HG03565 (cell line): ENCODE measurements at regions not wholly inside any gene's neighbourhood (a gene's known extent, or its start where the extent isn't known, plus 50 kb on each side); places are given as distances from the start of the nearest gene placed in this dataset.

ENCODE experiments used
- ATAC-seq: cut with Tn5 transposase; IDR thresholded peaks from one replicate; pipeline ENCODE4 v1.9.1; 2021; ENCODE audit warnings: mild to moderate bottlenecking, moderate library complexity; ENCODE audit not compliant: unreplicated experiment

DNA sequence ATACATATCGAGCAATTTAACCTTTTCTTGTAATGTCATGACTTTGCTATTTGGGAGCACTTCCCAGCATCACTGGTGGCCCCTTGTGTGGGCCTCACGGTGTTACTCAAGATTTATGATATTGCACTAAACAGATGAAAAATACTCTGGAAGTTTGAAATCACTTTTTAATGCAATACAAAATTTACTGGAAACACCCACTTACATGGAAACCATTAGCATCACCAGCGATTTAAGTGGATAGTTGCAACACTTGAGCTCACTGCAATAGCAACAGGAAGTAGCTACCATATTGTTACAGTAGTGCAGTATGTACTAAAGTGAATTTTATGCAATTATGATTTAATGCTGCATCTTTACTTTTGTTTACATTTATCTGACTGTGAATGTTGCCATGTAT is 184.4 kb downstream of the MDFIC start:
- no peak for ATAC-seq

DNA sequence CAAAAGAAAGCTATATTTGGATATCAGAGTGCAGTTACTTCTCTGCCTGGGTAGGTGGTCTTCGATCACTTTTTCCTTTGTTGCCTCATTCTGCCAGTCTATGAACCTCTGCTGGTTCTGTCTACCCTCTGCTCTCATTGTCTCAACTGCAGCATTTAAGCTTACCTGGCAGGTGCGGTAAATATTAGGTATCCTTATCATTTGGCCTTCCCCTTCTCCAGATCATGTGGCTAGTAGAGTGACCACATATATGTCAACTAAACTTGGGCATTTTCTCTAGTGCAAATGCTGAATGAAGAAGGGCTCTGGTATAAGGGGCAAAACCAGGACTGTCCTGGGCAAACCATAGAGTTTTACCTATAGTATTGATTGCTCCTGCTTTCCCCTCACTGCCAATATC is 180.8 kb downstream of the MDFIC start:
- ATAC-seq, result no peak

DNA sequence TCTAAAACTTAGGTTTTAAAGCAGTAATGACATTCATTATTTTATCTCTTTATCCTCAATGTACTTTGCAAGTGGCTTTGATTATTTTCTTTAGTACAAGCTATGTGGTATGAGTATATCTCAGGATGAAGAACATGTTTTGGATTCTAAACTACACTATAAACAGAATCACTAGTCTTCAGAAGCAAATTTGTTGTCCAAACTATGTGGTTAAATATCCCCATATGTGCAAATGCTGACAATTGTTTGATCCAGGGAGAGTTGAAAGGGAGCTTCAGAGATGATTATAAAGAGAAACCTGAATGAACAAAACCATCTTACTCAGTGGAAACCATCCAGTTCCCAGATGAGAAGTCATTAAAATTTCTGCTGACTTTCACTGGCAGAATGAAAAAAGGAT is 179.3 kb downstream of the MDFIC start:
- ATAC-seq, result no peak

DNA sequence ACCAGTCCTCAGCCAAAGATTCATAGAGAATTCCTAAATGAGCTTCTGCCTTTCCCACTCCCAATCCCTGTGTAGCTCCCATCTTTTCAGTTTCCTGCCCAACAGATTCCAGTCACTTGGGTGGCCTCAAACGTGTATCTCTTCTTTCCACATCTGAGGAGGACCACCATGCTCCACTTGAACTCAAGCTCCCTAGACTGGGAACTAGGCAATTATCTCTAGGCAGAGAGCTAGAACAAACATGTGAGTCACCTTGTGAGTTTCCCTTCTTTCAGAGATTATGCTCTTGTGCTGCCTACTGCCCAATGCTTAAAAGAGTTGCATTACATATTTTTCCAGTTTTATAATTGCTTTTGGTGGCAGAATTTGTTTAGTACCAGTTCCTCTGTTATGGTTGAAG is 178.0 kb downstream of the MDFIC start:
- ATAC-seq, result no peak

DNA sequence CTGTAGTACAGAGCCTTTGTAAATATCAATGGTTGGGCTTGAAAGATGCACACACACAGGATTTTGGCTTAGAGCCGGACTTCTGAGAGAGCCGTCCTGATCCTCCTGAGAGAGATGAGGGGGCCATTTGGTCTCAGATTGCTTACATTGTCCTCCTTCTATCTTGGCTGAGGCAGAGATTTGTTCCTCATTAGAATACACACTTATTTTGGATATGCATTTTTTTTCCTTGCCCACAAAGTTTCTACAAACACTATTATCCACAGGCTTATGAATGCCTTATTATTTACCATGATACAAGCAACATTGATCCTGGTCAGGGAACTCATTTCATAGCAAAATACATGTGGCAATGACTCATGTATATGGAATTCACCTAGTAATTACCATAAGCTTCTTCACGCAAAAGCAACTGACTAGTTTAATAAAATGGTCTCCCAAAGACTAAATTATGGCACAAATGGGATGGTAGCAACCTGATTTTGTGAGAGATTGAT is 175.3 kb downstream of the MDFIC start:
- no peak for ATAC-seq

DNA sequence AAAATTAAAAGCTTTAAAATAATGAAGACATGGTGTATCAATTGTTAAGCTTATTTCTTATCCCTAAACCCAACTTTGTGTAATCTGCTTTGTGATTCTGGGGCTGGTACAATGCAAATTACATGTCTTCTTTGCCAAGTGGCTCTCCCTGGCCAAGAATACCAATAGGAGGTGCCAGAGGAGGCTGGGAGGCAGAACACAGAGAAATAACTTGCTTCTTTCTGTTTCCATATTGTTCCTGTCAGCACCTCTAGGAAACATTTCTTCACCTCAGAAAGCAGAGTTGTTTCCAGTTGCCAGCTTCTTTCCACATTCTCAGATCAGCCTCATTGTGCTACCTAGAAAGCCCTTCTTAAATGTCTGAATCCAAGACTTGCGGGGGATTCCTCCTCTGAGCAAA is 174.4 kb downstream of the MDFIC start:
- no peak for ATAC-seq

DNA sequence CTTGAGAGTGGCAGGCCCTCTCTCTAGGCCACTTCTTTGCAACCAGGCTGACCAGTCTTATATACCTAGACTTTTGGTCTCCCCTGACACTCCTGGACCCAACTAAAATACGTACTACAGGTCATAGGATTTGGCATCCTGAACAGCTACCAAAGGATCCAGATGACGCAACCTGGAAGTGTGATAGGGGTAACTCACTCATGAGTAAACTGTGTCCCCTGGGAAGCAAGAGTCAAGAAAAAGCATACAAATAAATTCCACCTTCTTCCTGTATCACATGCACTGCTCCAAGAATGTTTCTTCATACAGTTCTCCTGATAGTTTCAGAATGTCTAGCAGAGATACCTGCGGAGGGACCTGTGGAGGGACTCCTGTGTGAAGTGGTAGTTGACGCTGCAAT is 172.3 kb downstream of the MDFIC start:
- no peak for ATAC-seq

DNA sequence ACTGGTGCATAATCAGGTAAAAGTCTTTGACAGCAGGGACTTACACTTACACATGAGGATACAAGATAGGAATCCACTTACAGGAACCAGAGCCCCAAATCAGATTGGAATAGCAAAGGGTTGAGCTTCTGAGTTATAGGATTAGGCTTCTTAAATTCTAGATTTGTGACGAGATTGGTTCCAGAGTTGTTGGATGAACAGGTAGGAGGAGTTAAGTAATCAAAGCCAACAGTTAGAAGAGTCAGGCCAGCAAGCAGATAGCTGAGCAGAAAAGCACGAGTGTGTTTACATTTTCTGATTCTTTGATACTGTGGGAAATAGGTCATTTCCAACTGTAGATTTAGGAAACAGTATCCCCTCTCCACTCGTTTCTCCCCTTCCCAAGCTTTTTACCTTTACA is 167.0 kb downstream of the MDFIC start:
- no peak for ATAC-seq

DNA sequence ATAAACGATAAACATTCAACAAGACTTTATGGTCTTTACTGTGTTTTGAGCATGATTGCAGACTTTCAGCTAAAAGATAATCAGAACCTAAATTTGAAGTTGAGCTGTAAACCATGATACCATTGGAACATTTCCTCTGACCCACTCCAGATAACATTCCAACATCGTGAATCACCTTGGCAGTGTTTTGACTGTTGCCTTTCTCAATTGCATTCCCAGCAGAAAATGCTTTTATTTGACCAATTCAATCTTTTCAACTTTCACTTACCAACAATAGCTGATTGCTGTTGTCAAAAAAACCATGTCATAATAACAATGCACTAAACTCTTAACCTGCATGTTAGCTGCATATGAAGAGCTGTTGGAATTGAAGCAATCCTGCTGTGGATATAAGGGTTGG is 165.5 kb downstream of the MDFIC start:
- ATAC-seq, result no peak

DNA sequence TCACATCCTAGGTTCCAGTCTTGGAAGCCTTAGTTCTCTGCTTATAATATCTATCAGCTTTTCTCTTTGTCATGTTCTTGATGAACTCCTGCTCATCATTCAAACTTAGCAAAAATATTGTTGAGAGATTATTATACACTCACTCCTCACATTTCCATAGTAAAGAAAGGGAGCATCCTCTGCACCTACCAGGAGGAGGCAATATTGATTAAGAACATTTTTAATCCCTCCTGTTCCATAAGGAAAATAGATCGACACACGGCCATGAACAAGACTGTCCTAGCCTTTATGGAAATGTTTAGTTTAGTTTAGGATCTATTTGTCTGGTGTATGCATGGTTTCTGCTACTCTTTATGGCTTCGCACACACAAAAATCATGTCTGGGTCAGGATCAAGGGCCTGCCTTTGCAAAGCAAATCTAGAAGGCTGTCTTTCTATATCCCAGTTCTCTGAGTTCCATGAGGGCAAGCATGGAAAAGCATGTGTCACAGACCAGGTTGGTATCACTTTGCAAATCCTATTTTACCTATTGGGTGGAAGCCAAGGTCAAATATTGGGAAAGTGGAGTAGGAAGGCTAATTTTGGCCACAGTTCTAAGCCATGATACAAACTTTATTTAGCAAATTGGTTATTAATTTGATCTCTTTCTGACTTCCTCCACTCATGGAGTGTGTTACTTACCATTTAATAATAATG is 164.4 kb downstream of the MDFIC start:
- no peak for ATAC-seq

DNA sequence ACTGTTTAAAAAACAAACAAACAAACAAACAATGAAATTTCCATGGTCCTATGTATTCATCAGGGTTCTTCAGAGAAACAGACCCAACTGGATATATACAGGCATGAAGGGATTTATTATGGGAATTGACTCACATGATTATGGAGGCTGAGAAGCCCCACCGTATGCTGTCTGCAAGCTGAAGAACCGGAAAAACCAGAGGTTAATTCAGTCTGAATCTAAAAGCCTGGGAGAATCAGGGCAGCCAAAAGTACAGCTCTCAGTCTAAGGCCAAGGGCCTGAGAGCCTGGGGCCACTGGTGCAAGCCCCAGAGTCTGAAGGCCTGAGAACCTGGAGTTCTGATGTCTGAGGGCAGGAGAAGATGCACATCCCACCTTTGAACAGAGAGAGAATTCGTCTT is 163.5 kb downstream of the MDFIC start:
- ATAC-seq, result no peak

DNA sequence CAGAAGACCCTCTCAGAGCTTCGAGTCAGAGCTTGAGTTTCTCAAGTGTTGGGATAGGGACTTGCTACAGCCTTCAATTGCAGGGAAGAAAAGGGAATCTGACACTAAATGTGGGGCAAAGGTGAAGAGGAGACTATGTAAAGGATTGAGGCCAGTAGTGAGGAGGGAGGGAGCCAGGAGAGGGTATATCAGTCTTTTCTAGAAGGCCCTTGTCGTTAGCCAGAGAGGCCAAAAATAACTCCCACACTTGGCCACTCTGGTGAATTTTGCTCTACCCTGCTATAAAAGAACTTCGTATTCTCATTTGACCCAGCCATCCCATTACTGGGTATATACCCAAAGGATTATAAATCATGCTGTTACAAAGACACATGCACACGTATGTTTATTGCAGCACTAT is 162.0 kb downstream of the MDFIC start:
- ATAC-seq, result no peak

DNA sequence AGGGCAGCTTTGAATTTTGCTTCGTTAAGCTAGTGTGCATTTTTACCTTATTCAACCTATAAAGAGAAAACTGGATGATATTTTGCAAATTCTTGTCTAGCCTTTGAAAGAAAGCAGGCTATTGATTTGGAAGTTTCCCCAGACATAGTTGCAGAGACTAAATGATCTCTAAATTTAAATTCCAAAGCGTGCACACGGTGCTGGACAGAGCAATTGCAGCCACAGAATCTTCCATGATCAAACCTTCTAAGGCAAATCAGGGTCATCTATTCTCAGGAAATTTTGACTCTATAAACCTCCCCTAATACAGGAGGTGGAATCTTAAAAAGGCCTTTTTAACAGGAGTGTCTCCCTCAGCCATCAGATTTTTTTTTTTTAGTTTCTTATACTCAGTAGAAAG is 159.9 kb downstream of the MDFIC start:
- no peak for ATAC-seq

DNA sequence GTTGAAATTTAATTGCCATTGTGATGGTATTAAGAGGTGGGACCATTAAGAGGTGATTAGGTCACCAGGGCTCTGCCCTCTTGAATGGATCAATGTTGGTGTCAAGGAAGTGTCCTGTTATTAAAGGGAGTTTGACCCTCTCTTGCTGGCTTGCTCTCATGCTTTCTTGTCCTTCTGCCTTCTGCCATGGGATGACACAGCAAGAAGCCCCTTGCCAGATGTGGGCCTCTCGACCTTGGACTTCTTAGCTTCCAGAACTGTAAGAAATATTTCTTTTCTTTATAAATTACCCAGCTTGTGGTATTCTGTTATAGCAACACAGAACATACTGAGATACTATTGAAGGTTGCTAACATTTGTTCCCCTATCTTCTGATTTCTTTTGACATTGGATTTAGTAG is 157.0 kb downstream of the MDFIC start:
- ATAC-seq, result no peak

DNA sequence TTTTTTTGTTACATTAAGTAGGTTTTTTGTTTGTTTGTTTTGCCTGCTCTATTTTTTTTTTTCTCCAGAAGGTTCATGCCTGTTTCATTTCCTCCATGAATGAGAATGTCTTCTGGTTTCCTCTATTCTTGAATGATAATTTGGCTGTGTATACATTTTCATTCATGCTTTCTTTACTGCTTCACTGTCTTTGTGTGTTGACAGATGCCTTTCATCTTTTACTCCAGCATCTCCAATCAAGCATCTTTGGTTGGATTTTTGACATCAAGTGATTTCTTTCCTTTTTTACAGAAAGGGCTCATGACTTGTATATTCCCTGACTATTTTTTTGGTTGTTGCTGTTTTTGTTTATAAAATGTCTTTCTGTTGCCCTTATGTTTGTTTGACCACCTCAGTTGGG is 156.5 kb downstream of the MDFIC start:
- no peak for ATAC-seq

DNA sequence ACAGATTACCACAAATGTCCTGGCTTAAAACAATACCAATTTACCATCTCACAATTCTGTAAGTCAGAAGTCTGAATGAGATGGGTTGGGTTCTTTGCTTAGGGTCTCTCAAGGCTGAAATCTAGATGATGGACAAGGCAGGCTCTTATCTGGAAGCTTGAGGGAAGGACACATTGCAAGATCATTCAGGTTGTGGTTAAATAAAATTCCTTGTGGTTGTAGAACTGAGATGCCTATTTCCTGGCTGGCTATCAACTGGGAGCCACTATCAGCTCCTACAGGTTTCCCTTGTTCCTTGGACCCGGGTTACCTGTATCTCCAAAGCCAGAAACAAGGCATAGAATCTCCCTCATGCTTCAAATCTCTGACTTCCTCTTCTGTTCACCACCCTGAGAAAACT is 148.4 kb downstream of the MDFIC start:
- no peak for ATAC-seq
